Spleen (tissue), 11 donors: ENCODE measurements at regions not wholly inside any gene's neighbourhood (a gene's known extent, or its start where the extent isn't known, plus 50 kb on each side); places are given as distances from the start of the nearest gene placed in this dataset.

Experiments
- DNase-seq: peaks from one replicate; pipeline ENCODE4 v3.0.0-alpha.2; 2020
- H3K27ac ChIP-seq, 8 donors: fragments of 200-600 bp; sonication (generic) in 7 of 8; 1 replicate in 4 of 8; 2 replicates in 4 of 8; pipeline versions ENCODE4 v1.5.0 to v1.8.0; 2016 to 2021; ENCODE audit warnings: inconsistent platforms in 4 of 8, mild to moderate bottlenecking in 4 of 8, moderate library complexity in 1 of 8
- H3K27me3 ChIP-seq, 7 donors: fragments of 200-600 bp; sonication (generic) in 6 of 7; replicated peaks in 1 of 7; 1 replicate in 4 of 7; 2 replicates in 3 of 7; pipeline versions ENCODE4 v1.5.0 to v1.8.0; 2016 to 2021; ENCODE audit warnings: inconsistent platforms in 3 of 7, mild to moderate bottlenecking in 1 of 7
- H3K36me3 ChIP-seq, 6 donors: fragments of 200-600 bp; sonication (generic) in 5 of 6; 1 replicate in 4 of 6; 2 replicates in 2 of 6; pipeline versions ENCODE4 v1.5.0 to v1.8.0; 2016 to 2021; ENCODE audit warnings: inconsistent platforms in 2 of 6
- H3K4me1 ChIP-seq, 6 donors: fragments of 200-600 bp; sonication (generic) in 5 of 6; 1 replicate in 3 of 6; 2 replicates in 3 of 6; pipeline versions ENCODE4 v1.5.0 to v1.8.0; 2016 to 2021; ENCODE audit warnings: inconsistent platforms in 3 of 6
- H3K4me3 ChIP-seq, 8 donors: fragments of 200-600 bp; sonication (generic) in 7 of 8; 1 replicate in 4 of 8; 2 replicates in 4 of 8; pipeline versions ENCODE4 v1.5.0 to v1.8.0; 2016 to 2021; ENCODE audit warnings: inconsistent platforms in 4 of 8, mild to moderate bottlenecking in 4 of 8, moderate library complexity in 2 of 8
- H3K9me3 ChIP-seq, 8 donors: fragments of 200-600 bp; sonication (generic) in 7 of 8; 1 replicate in 4 of 8; 2 replicates in 4 of 8; pipeline versions ENCODE4 v1.5.0 to v1.8.0; 2016 to 2021; ENCODE audit warnings: inconsistent platforms in 4 of 8
- CTCF ChIP-seq, 11 experiments: fragments of 200-600 bp in 7 of 11; fragments of 450-650 bp in 4 of 11; sonication (generic) in 4 of 11; IDR thresholded peaks in 8 of 11; conservative IDR thresholded peaks in 3 of 11; 1 replicate in 7 of 11; 2 replicates in 4 of 11; pipeline versions ENCODE4 v1.4.0 to v1.8.0; 2016 to 2021; ENCODE audit warnings: antibody characterized with exemption in 11 of 11, inconsistent platforms in 4 of 11, mild to moderate bottlenecking in 1 of 11
- POLR2A ChIP-seq, 3 donors: fragments of 450-650 bp; IDR thresholded peaks; one replicate each; pipeline ENCODE4 v1.5.1; 2017; ENCODE audit warnings: antibody characterized with exemption in 3 of 3, mild to moderate bottlenecking in 1 of 3
- POLR2AphosphoS5 ChIP-seq, 3 donors: sonication (generic); formaldehyde crosslinking; IDR thresholded peaks; one replicate each; pipeline ENCODE4 v1.5.1; 2017; ENCODE audit warnings: antibody characterized with exemption in 3 of 3
- WGBS, 5 donors: extraction: QIAGEN DNeasy Blood & Tissue Kit in 3 of 5; methylation state at CpG; one replicate each; pipeline versions ENCODE4 v1.1.5 to v1.1.7; 2013 to 2018; 5-methylcytosine and 5-hydroxymethylcytosine counted together
- intact Hi-C: fragments of 100-400 bp; cut with DNase I; formaldehyde crosslinking; loops from one replicate; pipeline ENCODE4 v1.15.0; 2023; ENCODE audit warnings: low total_unique reads
- donor health status: healthy with polysubstance abuse.
- donor health status: DM: no; HTN: no; CAD: no; lungs with moderate emphysema.
- donor health status: DM: no; HTN: no; CAD: no.
- donor health status: Bipolar disorder and iron deficiency.
- donor health status: healthy.
- donor health status: DM: no; HTN: no; CAD: no.
- donor health status: DM: yes; HTN: yes; CAD: no.

GRCh38 chr14:53672526-53672925 lies 284.1 kb downstream of the BMP4 start:
- no peaks in the 10 kb centered on the region for H3K36me3 ChIP-seq
- H3K9me3 ChIP-seq, result peaks cover 0 to 20% (median 13%) of the 10 kb centered on the region in 8 donors
- no peak for DNase-seq
- no peak overlapping the region for H3K4me3 ChIP-seq
- intact Hi-C loops, result no loop called here
- WGBS, 5 donors, result 76 to 92% (median 80%) methylated on average over 2 of the region's 2 CpGs
- H3K4me1 ChIP-seq, result no peaks in the 10 kb centered on the region
- H3K27me3 ChIP-seq, result no peaks in the 10 kb centered on the region
- no peak for TF ChIP-seq POLR2AphosphoS5 (IDR thresholded peaks at IDR 0.05)
- TF ChIP-seq POLR2A (IDR thresholded peaks at IDR 0.05), result no peak
- no peak for TF ChIP-seq CTCF (IDR thresholded peaks at IDR 0.05 in 8 of 11, conservative IDR thresholded peaks at IDR 0.05 in 3 of 11)
- no peak overlapping the region for H3K27ac ChIP-seq

GRCh38 chr14:53670701-53671100 lies 285.9 kb downstream of the BMP4 start:
- no peak for DNase-seq
- Histone ChIP-seq H3K36me3 (no peaks in the 10 kb centered on the region), H3K27ac (no peak overlapping the region), H3K9me3 (peaks cover 0 to 9% (median 0%) of the 10 kb centered on the region in 8 donors), H3K4me1 (no peaks in the 10 kb centered on the region), H3K4me3 (no peak overlapping the region), H3K27me3 (no peaks in the 10 kb centered on the region)
- intact Hi-C loops, result no loop called here
- TF ChIP-seq POLR2A (IDR thresholded peaks at IDR 0.05) (no peak), CTCF (IDR thresholded peaks at IDR 0.05 in 8 of 11, conservative IDR thresholded peaks at IDR 0.05 in 3 of 11) (no peak), POLR2AphosphoS5 (IDR thresholded peaks at IDR 0.05) (no peak)

- Histone ChIP-seq H3K9me3 (no peaks in the 10 kb centered on the region), H3K4me3 (no peak overlapping the region), H3K4me1 (no peaks in the 10 kb centered on the region), H3K27me3 (no peaks in the 10 kb centered on the region), H3K27ac (no peak overlapping the region), H3K36me3 (no peaks in the 10 kb centered on the region)
- no peak for DNase-seq
- no peak for TF ChIP-seq POLR2A (IDR thresholded peaks at IDR 0.05)
- no peak for TF ChIP-seq CTCF (IDR thresholded peaks at IDR 0.05 in 8 of 11, conservative IDR thresholded peaks at IDR 0.05 in 3 of 11)
- TF ChIP-seq POLR2AphosphoS5 (IDR thresholded peaks at IDR 0.05), result no peak
- 15 to 35% (median 30%) methylated on average over 5 of the region's 5 CpGs for WGBS, 5 donors
- intact Hi-C loops, result no loop called here
Measured at GRCh38 chr14:53668897-53669296, 287.7 kb downstream of the BMP4 start.

- Histone ChIP-seq H3K4me3 (no peak overlapping the region), H3K4me1 (no peaks in the 10 kb centered on the region), H3K36me3 (no peaks in the 10 kb centered on the region), H3K27ac (no peak overlapping the region), H3K9me3 (peaks cover 0 to 8% (median 0%) of the 10 kb centered on the region in 8 donors), H3K27me3 (no peaks in the 10 kb centered on the region)
- WGBS, 5 donors, result 54 to 68% (median 65%) methylated on average over 3 of the region's 3 CpGs
- TF ChIP-seq CTCF (IDR thresholded peaks at IDR 0.05 in 8 of 11, conservative IDR thresholded peaks at IDR 0.05 in 3 of 11), result no peak
- no peak for TF ChIP-seq POLR2AphosphoS5 (IDR thresholded peaks at IDR 0.05)
- TF ChIP-seq POLR2A (IDR thresholded peaks at IDR 0.05), result no peak
- no peak for DNase-seq
- intact Hi-C loops, result no loop called here
Measured at GRCh38 chr14:53663709-53664108, 292.9 kb downstream of the BMP4 start.
